Tibial nerve (tissue), 4 donors: ENCODE measurements at regions not wholly inside any gene's neighbourhood (a gene's known extent, or its start where the extent isn't known, plus 50 kb on each side); places are given as distances from the start of the nearest gene placed in this dataset.

Experiments used
- DNase-seq, 2 donors: peaks; one replicate each; pipeline ENCODE4 v3.0.0-alpha.2; 2019; ENCODE audit warnings: low spot score in 2 of 2
- H3K27ac ChIP-seq, 4 donors: fragments of 200-600 bp; sonication (generic) in 3 of 4; one replicate each; pipeline ENCODE4 v1.5.1; 2017 to 2019; ENCODE audit warnings: mild to moderate bottlenecking in 1 of 4
- H3K27me3 ChIP-seq, 2 donors: fragments of 200-600 bp; sonication (generic) in 1 of 2; one replicate each; pipeline versions ENCODE4 v1.5.1 to v1.6.0; 2017 to 2019
- H3K36me3 ChIP-seq, 3 donors: fragments of 200-600 bp; sonication (generic); one replicate each; pipeline ENCODE4 v1.5.1; 2018 to 2019
- H3K4me1 ChIP-seq, 4 donors: fragments of 200-600 bp; sonication (generic) in 3 of 4; one replicate each; pipeline ENCODE4 v1.5.1; 2017 to 2019
- H3K4me3 ChIP-seq, 4 donors: fragments of 200-600 bp; sonication (generic) in 3 of 4; one replicate each; pipeline ENCODE4 v1.5.1; 2017 to 2019; ENCODE audit warnings: mild to moderate bottlenecking in 1 of 4, moderate library complexity in 1 of 4
- H3K9me3 ChIP-seq, 4 donors: fragments of 200-600 bp; sonication (generic) in 3 of 4; one replicate each; pipeline ENCODE4 v1.5.1; 2017 to 2019
- CTCF ChIP-seq, 5 experiments: fragments of 200-600 bp in 3 of 5; fragments of 450-650 bp in 2 of 5; sonication (generic) in 3 of 5; IDR thresholded peaks; one replicate each; pipeline ENCODE4 v1.5.1; 2016 to 2019; ENCODE audit warnings: antibody characterized with exemption in 5 of 5, mild to moderate bottlenecking in 3 of 5, moderate library complexity in 2 of 5
- EP300 ChIP-seq, 2 donors: sonication (generic); formaldehyde crosslinking; IDR thresholded peaks; one replicate each; pipeline ENCODE4 v1.6.1; 2017; ENCODE audit warnings: antibody characterized with exemption in 2 of 2, mild to moderate bottlenecking in 1 of 2
- POLR2A ChIP-seq, 2 donors: fragments of 450-650 bp; IDR thresholded peaks; one replicate each; pipeline ENCODE4 v1.6.1; 2017; ENCODE audit warnings: antibody characterized with exemption in 2 of 2, mild to moderate bottlenecking in 2 of 2, moderate library complexity in 2 of 2
- WGBS, 2 donors: methylation state at CpG; one replicate each; pipeline ENCODE4 v1.1.5; 2018; 5-methylcytosine and 5-hydroxymethylcytosine counted together

DNA sequence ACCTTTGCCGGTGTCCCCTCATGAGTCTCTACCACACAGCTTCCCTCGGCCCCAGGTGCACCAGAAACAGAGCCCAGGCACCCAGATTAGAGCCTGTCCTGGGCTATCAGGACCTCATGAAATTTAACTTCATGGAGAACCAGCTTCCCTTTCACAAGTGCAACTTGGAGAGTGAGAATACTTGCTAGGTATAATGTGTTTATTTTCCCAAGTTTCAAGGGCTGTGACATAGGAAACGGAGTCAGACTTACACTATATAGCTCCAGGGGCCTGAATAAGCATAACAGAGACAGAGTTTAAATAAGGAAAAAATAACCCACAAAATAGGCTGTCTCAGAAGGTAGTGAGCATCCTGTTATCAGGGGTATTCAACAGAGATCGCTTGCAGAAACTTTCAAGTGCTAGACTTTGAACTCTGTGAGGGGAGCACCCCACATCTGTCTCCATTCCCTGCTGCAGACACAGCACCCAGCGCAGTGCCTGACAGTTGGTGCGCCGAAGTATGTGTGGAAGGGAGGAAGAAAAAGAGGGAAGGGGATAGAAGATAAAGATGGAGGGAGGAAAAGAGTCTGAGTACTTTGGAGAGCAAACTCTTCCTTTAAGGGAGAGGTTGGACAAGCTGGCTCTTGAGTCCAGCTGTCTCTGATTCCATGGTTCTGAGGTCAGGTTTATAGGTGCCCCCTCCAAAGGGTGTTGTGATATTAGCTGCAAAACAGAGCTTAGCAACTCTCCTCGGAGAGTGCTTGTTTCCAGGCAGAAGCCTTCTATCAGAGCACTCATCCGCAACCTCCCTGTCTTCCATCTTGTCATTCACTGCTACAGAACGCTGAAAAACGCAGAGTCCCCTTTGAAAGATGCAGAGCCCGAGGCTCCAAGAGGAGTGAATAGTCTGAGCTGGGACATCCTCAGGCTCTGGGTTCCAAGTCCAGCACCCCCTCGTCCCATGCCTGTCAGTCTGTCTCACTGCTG is 84.8 kb downstream of the CPN2 start:
- Histone ChIP-seq H3K4me3 (no peak overlapping the region), H3K36me3 (no peaks in the 10 kb centered on the region), H3K4me1 (peaks cover 0 to 51% (median 22%) of the 10 kb centered on the region in 4 donors), H3K9me3 (no peaks in the 10 kb centered on the region), H3K27me3 (no peaks in the 10 kb centered on the region), H3K27ac (peak overlapping the region in 1 of 4 donors; percentile 66)
- TF ChIP-seq CTCF (IDR thresholded peaks at IDR 0.05) (no peak), EP300 (IDR thresholded peaks at IDR 0.05) (no peak), POLR2A (IDR thresholded peaks at IDR 0.05) (no peak)
- DNase-seq, result no peak
- 70 to 73% methylated on average over 13 of the region's 13 CpGs for whole genome bisulfite sequencing, 2 donors

- 74 to 76% methylated on average over 13 to 26 of the region's 26 CpGs for whole genome bisulfite sequencing, 2 donors
- H3K4me3 ChIP-seq, result no peak overlapping the region
- H3K4me1 ChIP-seq, result peaks cover 0 to 68% (median 34%) of the 10 kb centered on the region in 4 donors
- no peaks in the 10 kb centered on the region for H3K9me3 ChIP-seq
- H3K27ac ChIP-seq, result peak overlapping the region in 1 of 4 donors; percentile 17
- TF ChIP-seq EP300 (IDR thresholded peaks at IDR 0.05), result no peak
- DNase-seq, result no peak
- H3K27me3 ChIP-seq, result no peaks in the 10 kb centered on the region
- H3K36me3 ChIP-seq, result no peaks in the 10 kb centered on the region
Observed at GRCh38 chr3:194267744-194268653, 83.1 kb downstream of the CPN2 start.

- Histone ChIP-seq H3K27ac (peak overlapping the region in 2 of 4 donors; percentile 88 to 93), H3K27me3 (no peaks in the 10 kb centered on the region), H3K9me3 (no peaks in the 10 kb centered on the region), H3K36me3 (no peaks in the 10 kb centered on the region), H3K4me3 (no peak overlapping the region), H3K4me1 (peaks cover 0 to 77% (median 34%) of the 10 kb centered on the region in 4 donors)
- DNase-seq, result no peak
- no peak for TF ChIP-seq EP300 (IDR thresholded peaks at IDR 0.05)
- no peak for TF ChIP-seq CTCF (IDR thresholded peaks at IDR 0.05)
- no peak for TF ChIP-seq POLR2A (IDR thresholded peaks at IDR 0.05)
- WGBS, 2 donors, result 87 to 88% methylated on average over 12 of the region's 12 CpGs
Observed at GRCh38 chr3:194268654-194269512, 82.2 kb downstream of the CPN2 start.

GRCh38 chr3:194269610-194270145 is 81.5 kb downstream of the CPN2 start:
- H3K27me3 ChIP-seq, result no peaks in the 10 kb centered on the region
- peak overlapping the region in 1 of 4 donors; percentile 8 for H3K4me3 ChIP-seq
- TF ChIP-seq CTCF (IDR thresholded peaks at IDR 0.05), result peak; percentile 18 to 62 (median 50)
- TF ChIP-seq POLR2A (IDR thresholded peaks at IDR 0.05), result no peak
- TF ChIP-seq EP300 (IDR thresholded peaks at IDR 0.05), result peak in 1 of 2 donors; percentile 84
- H3K27ac ChIP-seq, result peak overlapping the region in 2 of 4 donors; percentile 88 to 93
- no peaks in the 10 kb centered on the region for H3K36me3 ChIP-seq
- DNase-seq, result peak; percentile 57 to 60
- 6 to 7% methylated on average over 19 to 29 of the region's 29 CpGs for WGBS, 2 donors
- no peaks in the 10 kb centered on the region for H3K9me3 ChIP-seq
- peaks cover 0 to 82% (median 34%) of the 10 kb centered on the region in 4 donors for H3K4me1 ChIP-seq
